GM12892 (cell line): ENCODE measurements at regions not wholly inside any gene's neighbourhood (a gene's known extent, or its start where the extent isn't known, plus 50 kb on each side); places are given as distances from the start of the nearest gene placed in this dataset.

Experiments used
- DNase-seq: peaks from one replicate; pipeline ENCODE4 v3.0.0; 2011; ENCODE audit not compliant: insufficient read length
- FAIRE-seq: peaks from 2 replicates; lab custom pipeline; 2011; peaks lifted over from hg19 to GRCh38; lab: Jason Lieb, UNC
- POLR2A ChIP-seq: IDR thresholded peaks from 2 replicates; pipeline ENCODE4 v1.6.1; 2011; ENCODE audit warnings: low read depth, low read length, control low read depth
- POLR2AphosphoS5 ChIP-seq: IDR thresholded peaks from 2 replicates; pipeline ENCODE4 v1.6.1; 2011; ENCODE audit warnings: low read depth, low read length, control low read depth
- TAF1 ChIP-seq: IDR thresholded peaks from 2 replicates; pipeline ENCODE4 v1.6.1; 2011; ENCODE audit warnings: low read depth, mild to moderate bottlenecking, control low read depth, low read length, borderline replicate concordance

GRCh38 chr2:23132000-23132399 lies 253.0 kb upstream of the KLHL29 start:
- FAIRE-seq, result no peak
- DNase-seq, result no peak
- TF ChIP-seq POLR2AphosphoS5, result no peak
- no peak for TF ChIP-seq TAF1
- no peak for TF ChIP-seq POLR2A

- DNase-seq (no peak), FAIRE-seq (no peak)
- TF ChIP-seq POLR2A (no peak), TAF1 (no peak), POLR2AphosphoS5 (no peak)
Measured at GRCh38 chr2:23132823-23133595, 252.0 kb upstream of the KLHL29 start.

DNA sequence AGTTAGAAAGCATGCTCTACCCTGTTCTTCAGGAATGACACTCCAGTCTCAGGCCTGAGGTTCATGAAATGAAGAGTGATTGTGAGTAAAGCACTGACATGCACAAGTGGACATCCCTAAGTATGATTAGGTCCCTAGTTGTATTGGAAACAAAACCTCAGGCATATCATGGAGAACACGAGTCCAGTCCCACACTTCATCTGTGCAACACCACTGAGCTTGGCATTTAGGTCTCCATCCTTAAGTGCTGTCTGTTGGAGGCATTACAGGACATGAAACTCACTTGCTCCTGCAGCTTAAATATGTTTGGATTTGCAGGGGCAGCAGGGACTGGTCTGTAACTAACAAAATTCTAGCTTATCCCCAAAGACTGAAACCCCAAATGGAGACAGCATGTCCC lies 250.3 kb upstream of the KLHL29 start:
- TF ChIP-seq POLR2AphosphoS5, result no peak
- TF ChIP-seq POLR2A, result no peak
- TF ChIP-seq TAF1, result no peak
- DNase-seq, result no peak
- FAIRE-seq, result no peak

GRCh38 chr2:23135481-23136100 lies 249.4 kb upstream of the KLHL29 start:
- no peak for DNase-seq
- TF ChIP-seq POLR2A (no peak), POLR2AphosphoS5 (no peak), TAF1 (no peak)
- no peak for FAIRE-seq

DNA sequence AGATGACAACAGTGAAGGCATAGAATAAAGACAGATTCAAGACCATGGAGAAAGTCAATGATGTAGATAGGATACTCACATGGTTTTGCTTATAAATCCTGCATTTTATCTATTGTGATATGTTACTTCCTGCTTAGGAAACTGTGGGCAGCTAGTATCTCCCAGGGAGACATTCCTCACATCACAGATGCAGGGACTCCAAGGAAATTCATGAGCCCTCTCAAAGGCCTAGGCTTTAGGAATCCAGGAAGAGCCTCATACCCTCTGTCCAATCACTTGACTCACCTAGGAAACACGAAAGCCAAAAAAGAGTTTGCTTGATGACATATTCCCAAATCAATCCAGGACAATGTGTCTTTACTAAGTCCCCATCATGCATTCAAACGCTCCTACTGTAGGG lies 247.8 kb upstream of the KLHL29 start:
- FAIRE-seq (no peak), DNase-seq (no peak)
- TF ChIP-seq POLR2A (no peak), POLR2AphosphoS5 (no peak), TAF1 (no peak)

GRCh38 chr2:23138701-23139100 lies 246.3 kb upstream of the KLHL29 start:
- FAIRE-seq (no peak), DNase-seq (no peak)
- TF ChIP-seq TAF1 (no peak), POLR2A (no peak), POLR2AphosphoS5 (no peak)

DNA sequence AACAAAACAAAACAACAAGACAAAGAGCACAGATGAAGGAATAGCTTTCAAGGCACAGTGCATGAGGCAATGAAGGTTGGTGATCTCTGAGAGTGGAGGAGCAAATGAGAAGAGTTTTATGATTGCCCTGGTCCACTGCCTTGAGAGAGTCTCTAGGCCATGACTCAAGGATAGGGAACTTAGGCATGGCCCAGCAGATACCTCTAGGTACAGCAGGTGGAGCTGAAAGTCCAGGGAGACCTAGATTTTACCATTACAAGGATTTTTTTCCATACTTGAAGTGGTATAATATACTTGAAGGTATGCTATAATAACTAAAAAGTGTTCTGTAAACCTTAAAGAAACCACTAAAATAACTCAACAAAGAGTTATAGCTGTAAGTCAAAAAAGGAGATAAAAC lies 239.5 kb upstream of the KLHL29 start:
- FAIRE-seq (no peak), DNase-seq (no peak)
- TF ChIP-seq POLR2AphosphoS5, result no peak
- no peak for TF ChIP-seq POLR2A
- no peak for TF ChIP-seq TAF1

GRCh38 chr2:23146011-23146410 lies 239.0 kb upstream of the KLHL29 start:
- no peak for FAIRE-seq
- TF ChIP-seq POLR2AphosphoS5 (no peak), TAF1 (no peak), POLR2A (no peak)
- DNase-seq, result no peak

GRCh38 chr2:23148342-23148741 lies 236.6 kb upstream of the KLHL29 start:
- TF ChIP-seq POLR2A (no peak), POLR2AphosphoS5 (no peak), TAF1 (no peak)
- DNase-seq, result no peak
- FAIRE-seq, result no peak

DNA sequence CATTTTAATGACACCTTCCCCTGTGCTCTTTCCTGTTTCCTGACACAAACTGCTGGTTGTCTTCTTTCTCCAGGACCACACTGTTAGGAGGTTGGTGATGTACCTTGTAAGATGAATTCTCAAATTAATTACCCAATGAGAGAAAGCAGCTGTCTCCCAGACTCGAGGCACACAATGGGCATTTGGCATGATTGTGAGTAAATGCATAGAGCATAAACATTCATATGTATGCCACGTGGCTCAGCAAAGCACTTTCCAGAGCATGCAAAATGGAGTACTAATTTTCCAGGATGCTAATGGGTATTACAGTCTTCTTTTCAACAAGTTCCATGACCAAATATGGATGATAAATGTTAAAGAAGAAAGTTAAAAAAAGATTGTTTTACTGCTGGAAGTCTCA lies 235.2 kb upstream of the KLHL29 start:
- DNase-seq, result no peak
- FAIRE-seq, result no peak
- no peak for TF ChIP-seq POLR2AphosphoS5
- TF ChIP-seq TAF1, result no peak
- no peak for TF ChIP-seq POLR2A

GRCh38 chr2:23153484-23153883 lies 231.5 kb upstream of the KLHL29 start:
- DNase-seq, result no peak
- FAIRE-seq, result no peak
- no peak for TF ChIP-seq TAF1
- no peak for TF ChIP-seq POLR2AphosphoS5
- no peak for TF ChIP-seq POLR2A

DNA sequence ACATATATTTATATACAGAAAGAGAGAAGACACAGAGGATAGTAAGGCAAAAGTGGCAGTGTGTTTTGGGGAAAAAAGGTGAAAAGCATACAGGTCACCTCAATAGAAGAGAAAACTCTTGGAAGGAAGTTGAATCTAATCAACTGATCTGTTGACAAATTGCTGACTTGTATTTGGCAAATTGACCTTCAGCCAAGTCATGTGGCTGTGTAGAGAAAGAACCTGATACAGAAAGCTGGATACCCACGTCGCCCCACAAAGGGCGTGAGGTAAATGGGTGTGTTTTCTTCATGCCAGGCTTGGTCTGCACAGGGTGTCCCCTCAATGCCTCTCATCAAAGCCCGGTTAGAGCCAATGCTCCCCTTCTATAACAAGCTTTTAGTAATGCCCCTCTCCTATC lies 230.0 kb upstream of the KLHL29 start:
- FAIRE-seq (no peak), DNase-seq (no peak)

More for the DNA sequence above, 230.0 kb upstream of the KLHL29 start:
- no peak for TF ChIP-seq POLR2A
- no peak for TF ChIP-seq POLR2AphosphoS5
- TF ChIP-seq TAF1, result no peak
